Pancreas (tissue), 10 donors: ENCODE measurements at regions not wholly inside any gene's neighbourhood (a gene's known extent, or its start where the extent isn't known, plus 50 kb on each side); places are given as distances from the start of the nearest gene placed in this dataset.

Experiments used
- ATAC-seq, 4 donors: fragments of 200-7000 bp; cut with Tn5 transposase; one replicate each; pipeline versions ENCODE4 v1.8.0 to v1.9.1; 2020; ENCODE audit warnings: mild to moderate bottlenecking in 4 of 4, moderate library complexity in 4 of 4
- DNase-seq, 6 donors: peaks; one replicate each; pipeline ENCODE4 v3.0.0-alpha.2; 2020
- FAIRE-seq: peaks from 2 replicates; lab custom pipeline; 2012; peaks lifted over from hg19 to GRCh38; lab: Jason Lieb, UNC
- H3K27ac ChIP-seq, 4 donors: fragments of 200-600 bp; sonication (generic); 1 replicate in 3 of 4; 2 replicates in 1 of 4; pipeline versions ENCODE4 v1.5.0 to v1.8.0; 2020
- H3K27me3 ChIP-seq, 4 donors: fragments of 200-600 bp; one replicate each; pipeline ENCODE4 v1.8.0; 2021
- H3K36me3 ChIP-seq, 3 donors: fragments of 200-600 bp; sonication (generic) in 1 of 3; one replicate each; pipeline versions ENCODE4 v1.5.0 to v1.8.0; 2020 to 2021
- H3K4me1 ChIP-seq, 3 donors: fragments of 200-600 bp; one replicate each; pipeline ENCODE4 v1.8.0; 2021
- H3K4me3 ChIP-seq, 4 donors: fragments of 200-600 bp; sonication (generic) in 2 of 4; one replicate each; pipeline versions ENCODE4 v1.5.0 to v1.8.0; 2020 to 2021
- H3K9me3 ChIP-seq, 4 donors: fragments of 200-600 bp; one replicate each; pipeline ENCODE4 v1.8.0; 2021
- CTCF ChIP-seq, 4 donors: fragments of 200-600 bp; sonication (generic) in 3 of 4; IDR thresholded peaks; one replicate each; pipeline versions ENCODE4 v1.5.0 to v1.8.0; 2021; ENCODE audit warnings: antibody characterized with exemption in 4 of 4
- WGBS, 2 donors: extraction: QIAGEN DNeasy Blood & Tissue Kit; methylation state at CpG; one replicate each; pipeline ENCODE4 v1.1.7; 2013; 5-methylcytosine and 5-hydroxymethylcytosine counted together
- intact Hi-C, 3 donors: fragments of 100-400 bp; cut with DNase I; formaldehyde crosslinking; loops; one replicate each; pipeline versions ENCODE4 v1.11.1 to v1.14.2; 2022
- donor health status: healthy with polysubstance abuse.
- donor health status: DM: no; HTN: no; CAD: no; lungs with moderate emphysema.
- donor health status: DM: no; HTN: no; CAD: no.
- donor health status: control.
- donor health status: control.
- donor health status: Bipolar disorder and iron deficiency.
- donor health status: DM: yes; HTN: yes; CAD: no.
- donor health status: DM: no; HTN: no; CAD: no.
- donor health status: DM: no; HTN: no; CAD: no.
- donor health status: DM: yes; HTN: yes; CAD: no.

- H3K4me1 ChIP-seq = no peaks in the 10 kb centered on the region
- no peaks in the 10 kb centered on the region for H3K9me3 ChIP-seq
- FAIRE-seq (no peak), DNase-seq (no peak), ATAC-seq (no peak)
- WGBS, 2 donors = 30 to 44% methylated on average over 3 of the region's 3 CpGs
- no peak for TF ChIP-seq CTCF (IDR thresholded peaks at IDR 0.05)
- H3K36me3 ChIP-seq = no peaks in the 10 kb centered on the region
- H3K4me3 ChIP-seq = no peak overlapping the region
- no peaks in the 10 kb centered on the region for H3K27me3 ChIP-seq
- intact Hi-C loops = no loop called here
- H3K27ac ChIP-seq = no peak overlapping the region
Measured at GRCh38 chr1:34270181-34270580, 93.5 kb downstream of the C1orf94 start.

- WGBS, 2 donors = 56 to 70% methylated on average over 4 of the region's 4 CpGs
- H3K4me3 ChIP-seq = no peak overlapping the region
- intact Hi-C loops = no loop called here
- no peak for FAIRE-seq
- no peak for ATAC-seq
- no peaks in the 10 kb centered on the region for H3K9me3 ChIP-seq
- TF ChIP-seq CTCF (IDR thresholded peaks at IDR 0.05) = no peak
- no peaks in the 10 kb centered on the region for H3K27me3 ChIP-seq
- H3K27ac ChIP-seq = no peak overlapping the region
- no peak for DNase-seq
- H3K36me3 ChIP-seq = no peaks in the 10 kb centered on the region
- no peaks in the 10 kb centered on the region for H3K4me1 ChIP-seq
Measured at GRCh38 chr1:34272152-34272551, 95.4 kb downstream of the C1orf94 start.

GRCh38 chr1:34275150-34275549 lies 98.4 kb downstream of the C1orf94 start:
- FAIRE-seq (no peak), DNase-seq (no peak), ATAC-seq (no peak)
- WGBS, 2 donors = 56 to 62% methylated on average over 3 of the region's 3 CpGs
- Histone ChIP-seq H3K4me3 (no peak overlapping the region), H3K36me3 (no peaks in the 10 kb centered on the region), H3K27me3 (no peaks in the 10 kb centered on the region), H3K27ac (no peak overlapping the region), H3K9me3 (no peaks in the 10 kb centered on the region), H3K4me1 (no peaks in the 10 kb centered on the region)
- TF ChIP-seq CTCF (IDR thresholded peaks at IDR 0.05) = no peak
- intact Hi-C loops = no loop called here

- no peaks in the 10 kb centered on the region for H3K9me3 ChIP-seq
- FAIRE-seq (no peak), DNase-seq (no peak), ATAC-seq (no peak)
- no peak for TF ChIP-seq CTCF (IDR thresholded peaks at IDR 0.05)
- intact Hi-C loops = no loop called here
- no peaks in the 10 kb centered on the region for H3K36me3 ChIP-seq
- no peak overlapping the region for H3K27ac ChIP-seq
- H3K4me1 ChIP-seq = no peaks in the 10 kb centered on the region
- no peak overlapping the region for H3K4me3 ChIP-seq
- H3K27me3 ChIP-seq = no peaks in the 10 kb centered on the region
Measured at GRCh38 chr1:34276606-34277005, 99.9 kb downstream of the C1orf94 start.

GRCh38 chr1:34277150-34277549 lies 100.4 kb downstream of the C1orf94 start:
- intact Hi-C loops = no loop called here
- no peak overlapping the region for H3K4me3 ChIP-seq

More at GRCh38 chr1:34277150-34277549, 100.4 kb downstream of the C1orf94 start:
- Histone ChIP-seq H3K27ac (no peak overlapping the region), H3K36me3 (no peaks in the 10 kb centered on the region), H3K9me3 (no peaks in the 10 kb centered on the region), H3K4me1 (no peaks in the 10 kb centered on the region), H3K27me3 (no peaks in the 10 kb centered on the region)
- 59 to 74% methylated on average over 2 of the region's 2 CpGs for WGBS, 2 donors
- DNase-seq = no peak
- no peak for ATAC-seq
- TF ChIP-seq CTCF (IDR thresholded peaks at IDR 0.05) = no peak
- FAIRE-seq = no peak
